Activated B cell treated with CpG ODN at 0.5 μM for 24 hours (primary cell): ENCODE measurements at regions not wholly inside any gene's neighbourhood (a gene's known extent, or its start where the extent isn't known, plus 50 kb on each side); places are given as distances from the start of the nearest gene placed in this dataset.

ENCODE experiments used
- ATAC-seq: fragments of 200-7000 bp; cut with Tn5 transposase; one replicate; pipeline ENCODE4 v1.10.0; 2021; ENCODE audit warnings: low read depth, mild to moderate bottlenecking, moderate library complexity
- CTCF ChIA-PET: fragments of 350-600 bp; sonication (Branson Sonifier 250); formaldehyde crosslinking; loops from one replicate; lab custom pipeline; 2021; ENCODE audit warnings: antibody characterized with exemption; lab: Charles Lee
- POLR2A ChIA-PET: fragments of 350-600 bp; sonication (Branson Sonifier 250); formaldehyde crosslinking; loops from one replicate; lab custom pipeline; 2021; ENCODE audit warnings: antibody characterized with exemption; lab: Charles Lee
- DNase-seq: peaks from one replicate; pipeline ENCODE4 v3.0.0; 2022
- H3K27ac Mint-ChIP-seq: one replicate; pipeline ENCODE4 v1.8.0; 2020; ENCODE audit warnings: mixed read lengths
- H3K27me3 Mint-ChIP-seq: one replicate; pipeline ENCODE4 v1.8.0; 2021; ENCODE audit warnings: mixed read lengths
- H3K36me3 Mint-ChIP-seq: one replicate; pipeline ENCODE4 v1.8.0; 2021; ENCODE audit warnings: low read depth, mixed read lengths
- H3K4me1 Mint-ChIP-seq: one replicate; pipeline ENCODE4 v1.8.0; 2021; ENCODE audit warnings: mixed read lengths
- H3K4me3 Mint-ChIP-seq: one replicate; pipeline ENCODE4 v1.8.0; 2020; ENCODE audit warnings: mild to moderate bottlenecking, mixed read lengths
- H3K9me3 Mint-ChIP-seq: one replicate; pipeline ENCODE4 v1.8.0; 2020; ENCODE audit warnings: mixed read lengths
- intact Hi-C: fragments of 100-400 bp; cut with micrococcal nuclease; formaldehyde crosslinking; loops from one replicate; pipeline ENCODE4 v1.15.1; 2024
- TF ChIP-seq, protein P1 (sequence below): fragments of 200-600 bp; IDR thresholded peaks from one replicate; pipeline ENCODE4 v1.8.0; 2022; ENCODE audit warnings: antibody characterized with exemption, mild to moderate bottlenecking

DNA sequence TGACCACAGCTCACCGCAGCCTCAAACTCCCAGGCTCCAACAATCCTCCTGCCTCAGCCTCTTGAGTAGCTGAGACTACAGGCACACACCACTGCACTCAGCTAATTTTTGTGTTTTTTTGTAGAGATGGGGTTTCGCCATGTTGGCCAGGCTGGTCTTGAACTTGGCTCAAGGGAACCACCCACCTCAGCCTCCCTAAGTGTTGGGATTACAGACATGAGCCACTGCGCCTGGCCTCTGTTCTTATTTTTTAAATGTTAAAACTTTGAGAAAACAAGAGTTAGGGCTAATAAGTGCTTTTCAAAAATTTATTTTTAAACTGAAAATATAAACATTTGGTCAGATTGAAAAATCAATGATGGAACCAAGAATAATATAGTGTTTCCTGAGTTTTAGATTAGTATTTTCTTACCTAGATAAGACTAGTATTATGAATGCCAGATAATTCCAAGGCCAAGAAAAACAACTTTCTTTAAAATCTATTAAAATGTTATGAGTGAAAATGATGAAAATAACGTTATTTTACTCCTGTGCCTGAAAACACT, 66.2 kb upstream of the S1PR1 start:
- ChIA-PET CTCF (interaction anchor here (1.2 kb wide), 1 partner anchor 11 kb away, joined by 3 read pairs; no protein-coding TSS in a partner anchor), POLR2A (no interaction called here)
- TF ChIP-seq, protein P1, sequence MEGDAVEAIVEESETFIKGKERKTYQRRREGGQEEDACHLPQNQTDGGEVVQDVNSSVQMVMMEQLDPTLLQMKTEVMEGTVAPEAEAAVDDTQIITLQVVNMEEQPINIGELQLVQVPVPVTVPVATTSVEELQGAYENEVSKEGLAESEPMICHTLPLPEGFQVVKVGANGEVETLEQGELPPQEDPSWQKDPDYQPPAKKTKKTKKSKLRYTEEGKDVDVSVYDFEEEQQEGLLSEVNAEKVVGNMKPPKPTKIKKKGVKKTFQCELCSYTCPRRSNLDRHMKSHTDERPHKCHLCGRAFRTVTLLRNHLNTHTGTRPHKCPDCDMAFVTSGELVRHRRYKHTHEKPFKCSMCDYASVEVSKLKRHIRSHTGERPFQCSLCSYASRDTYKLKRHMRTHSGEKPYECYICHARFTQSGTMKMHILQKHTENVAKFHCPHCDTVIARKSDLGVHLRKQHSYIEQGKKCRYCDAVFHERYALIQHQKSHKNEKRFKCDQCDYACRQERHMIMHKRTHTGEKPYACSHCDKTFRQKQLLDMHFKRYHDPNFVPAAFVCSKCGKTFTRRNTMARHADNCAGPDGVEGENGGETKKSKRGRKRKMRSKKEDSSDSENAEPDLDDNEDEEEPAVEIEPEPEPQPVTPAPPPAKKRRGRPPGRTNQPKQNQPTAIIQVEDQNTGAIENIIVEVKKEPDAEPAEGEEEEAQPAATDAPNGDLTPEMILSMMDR, result no peak
- intact Hi-C loops, result no loop called here
- DNase-seq, result no peak
- H3K4me3 Mint-ChIP-seq, result no peak overlapping the region
- ATAC-seq, result no peak
- no peaks in the 10 kb centered on the region for H3K36me3 Mint-ChIP-seq
- no peak overlapping the region for H3K27ac Mint-ChIP-seq
- H3K4me1 Mint-ChIP-seq, result no peaks in the 10 kb centered on the region
- no peaks in the 10 kb centered on the region for H3K9me3 Mint-ChIP-seq
- H3K27me3 Mint-ChIP-seq, result no peaks in the 10 kb centered on the region

DNA sequence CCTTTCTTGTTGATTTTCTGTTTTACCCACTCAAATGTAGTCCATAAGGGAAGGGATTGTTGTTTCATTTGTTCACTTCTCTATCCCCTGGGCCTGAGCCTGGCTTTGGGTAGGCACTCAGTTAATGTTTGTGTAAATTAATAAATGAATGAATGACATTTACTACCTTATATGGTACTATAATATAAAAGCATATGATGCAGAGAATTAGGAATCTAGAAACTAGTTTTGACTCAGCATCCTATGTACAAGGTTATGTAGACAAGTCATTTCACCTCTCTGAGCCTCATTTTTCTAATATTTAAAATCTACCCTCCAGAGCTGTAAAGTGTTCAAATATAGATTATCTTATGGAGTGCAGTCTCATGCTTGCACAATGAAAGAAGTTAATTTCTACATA, 68.9 kb upstream of the S1PR1 start:
- ChIA-PET POLR2A (no interaction called here), CTCF (no interaction called here)
- no peak overlapping the region for H3K4me3 Mint-ChIP-seq

DNA sequence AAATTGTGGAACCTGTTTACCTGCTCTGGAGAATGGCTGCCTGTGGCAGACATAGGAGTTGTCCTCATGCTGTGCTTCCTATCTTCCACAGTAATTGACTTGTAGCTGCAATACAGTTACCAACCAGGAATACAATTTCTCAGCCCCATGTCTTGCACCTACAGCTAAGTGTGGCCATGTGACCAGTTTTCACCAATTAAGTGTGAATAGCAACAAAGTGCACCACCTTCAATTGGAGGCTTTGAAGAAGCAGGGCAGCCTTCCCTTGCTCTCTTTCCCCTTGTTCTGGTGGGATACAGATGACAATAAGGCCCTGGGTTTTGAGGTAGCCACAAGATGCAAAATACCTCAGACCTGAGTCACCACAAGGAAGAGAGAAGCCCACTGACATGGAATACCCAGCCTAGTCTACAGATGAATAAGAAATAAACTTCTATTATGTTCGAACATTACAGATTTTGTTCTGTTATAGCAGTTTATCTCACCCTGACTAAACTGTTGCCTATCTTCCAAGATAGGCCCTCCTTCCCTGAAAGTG, 70.2 kb upstream of the S1PR1 start:
- Mint-ChIP-seq H3K4me3 (no peak overlapping the region), H3K27me3 (no peaks in the 10 kb centered on the region)
- ATAC-seq, result no peak

More for the DNA sequence above, 68.9 kb upstream of the S1PR1 start:
- no peak for DNase-seq
- H3K36me3 Mint-ChIP-seq, result no peaks in the 10 kb centered on the region
- TF ChIP-seq, protein P1, result no peak
- no peaks in the 10 kb centered on the region for H3K9me3 Mint-ChIP-seq
- H3K27me3 Mint-ChIP-seq, result no peaks in the 10 kb centered on the region
- H3K27ac Mint-ChIP-seq, result no peak overlapping the region
- intact Hi-C loops, result no loop called here
- no peak for ATAC-seq
- no peaks in the 10 kb centered on the region for H3K4me1 Mint-ChIP-seq

DNA sequence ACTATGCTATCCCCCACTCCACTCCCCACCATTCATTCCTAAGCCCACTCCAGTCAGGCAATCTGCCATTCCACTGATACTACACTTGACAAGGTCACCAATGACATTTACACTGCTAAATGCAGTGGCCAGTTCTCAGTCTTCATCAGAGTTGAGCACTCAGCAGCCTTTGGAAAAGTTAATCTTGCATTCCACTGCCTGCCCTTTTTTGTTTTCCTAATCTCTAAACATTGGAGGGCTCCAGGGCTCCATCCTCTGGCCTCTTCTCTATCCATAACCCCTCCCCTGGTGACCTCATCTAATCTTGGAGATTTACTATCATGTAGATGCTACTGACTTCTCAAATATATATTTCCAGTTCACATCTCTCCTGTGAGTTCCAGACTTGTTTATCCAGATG, 70.9 kb upstream of the S1PR1 start:
- Mint-ChIP-seq H3K27me3 (no peaks in the 10 kb centered on the region), H3K27ac (no peak overlapping the region), H3K4me1 (no peaks in the 10 kb centered on the region), H3K9me3 (no peaks in the 10 kb centered on the region), H3K4me3 (no peak overlapping the region), H3K36me3 (no peaks in the 10 kb centered on the region)
- CTCF ChIA-PET, result no interaction called here
- DNase-seq (no peak), ATAC-seq (no peak)
- POLR2A ChIA-PET, result no interaction called here
- TF ChIP-seq, protein P1, result no peak
- intact Hi-C loops, result no loop called here

More for the DNA sequence above, 70.2 kb upstream of the S1PR1 start:
- no peaks in the 10 kb centered on the region for H3K4me1 Mint-ChIP-seq
- no peak for DNase-seq
- H3K36me3 Mint-ChIP-seq, result no peaks in the 10 kb centered on the region
- ChIA-PET CTCF (no interaction called here), POLR2A (no interaction called here)
- TF ChIP-seq, protein P1, result no peak
- intact Hi-C loops, result no loop called here
- no peaks in the 10 kb centered on the region for H3K9me3 Mint-ChIP-seq
- no peak overlapping the region for H3K27ac Mint-ChIP-seq

DNA sequence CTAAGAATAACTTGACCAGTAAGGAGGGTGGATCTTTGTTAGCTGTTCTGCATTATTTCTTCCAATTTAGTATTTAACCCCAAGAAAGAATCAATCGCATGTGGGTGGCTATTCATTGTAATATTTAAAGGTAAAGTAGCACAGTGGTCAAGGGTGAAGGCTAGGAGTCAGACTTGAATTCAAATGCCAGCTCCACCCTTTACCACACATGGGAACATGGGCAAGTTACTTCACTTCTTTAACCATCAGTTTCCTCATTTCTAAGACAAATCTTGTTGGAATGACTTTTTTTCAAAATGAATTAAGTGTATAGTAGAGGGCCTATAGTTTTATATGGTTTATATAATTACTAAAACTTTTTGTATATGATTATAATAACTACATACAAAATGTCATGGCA, 71.3 kb upstream of the S1PR1 start:
- TF ChIP-seq, protein P1, result no peak
- ATAC-seq (no peak), DNase-seq (no peak)
- ChIA-PET CTCF (interaction anchor here (1.0 kb wide), 1 partner anchor 13 kb away, joined by 3 read pairs; no protein-coding TSS in a partner anchor), POLR2A (no interaction called here)
- no peaks in the 10 kb centered on the region for H3K36me3 Mint-ChIP-seq
- intact Hi-C loops, result no loop called here
- no peaks in the 10 kb centered on the region for H3K9me3 Mint-ChIP-seq
- H3K4me3 Mint-ChIP-seq, result no peak overlapping the region
- H3K27me3 Mint-ChIP-seq, result no peaks in the 10 kb centered on the region
- H3K4me1 Mint-ChIP-seq, result no peaks in the 10 kb centered on the region
- no peak overlapping the region for H3K27ac Mint-ChIP-seq
